HCT116 (cell line): ENCODE measurements at regions not wholly inside any gene's neighbourhood (a gene's known extent, or its start where the extent isn't known, plus 50 kb on each side); places are given as distances from the start of the nearest gene placed in this dataset.

Experiments used
- EZH2phosphoT487 ChIP-seq: fragments of 200-600 bp; IDR thresholded peaks from 2 replicates; pipeline ENCODE4 v1.6.1; 2018; ENCODE audit warnings: antibody characterized with exemption, borderline replicate concordance
- TF ChIP-seq, protein P1 (sequence below), 3 experiments: fragments of 200-600 bp in 1 of 3; sonication (generic) in 1 of 3; IDR thresholded peaks in 2 of 3; conservative IDR thresholded peaks in 1 of 3; 2 replicates each; pipeline ENCODE4 v1.5.1; 2012 to 2017; ENCODE audit warnings: low read depth in 2 of 3, low read length in 2 of 3, antibody characterized with exemption in 1 of 3, borderline replicate concordance in 1 of 3, control low read depth in 1 of 3, mild to moderate bottlenecking in 1 of 3, mixed read lengths in 1 of 3, mixed run types in 1 of 3, moderate library complexity in 1 of 3; ENCODE audit not compliant: insufficient read depth in 1 of 3
- TF ChIP-seq, protein P2 (sequence below): IDR thresholded peaks from 2 replicates; pipeline ENCODE4 v1.6.1; 2012
- TF ChIP-seq, protein P3 (sequence below): IDR thresholded peaks from 2 replicates; pipeline ENCODE4 v1.6.1; 2012; ENCODE audit warnings: low read depth

DNA sequence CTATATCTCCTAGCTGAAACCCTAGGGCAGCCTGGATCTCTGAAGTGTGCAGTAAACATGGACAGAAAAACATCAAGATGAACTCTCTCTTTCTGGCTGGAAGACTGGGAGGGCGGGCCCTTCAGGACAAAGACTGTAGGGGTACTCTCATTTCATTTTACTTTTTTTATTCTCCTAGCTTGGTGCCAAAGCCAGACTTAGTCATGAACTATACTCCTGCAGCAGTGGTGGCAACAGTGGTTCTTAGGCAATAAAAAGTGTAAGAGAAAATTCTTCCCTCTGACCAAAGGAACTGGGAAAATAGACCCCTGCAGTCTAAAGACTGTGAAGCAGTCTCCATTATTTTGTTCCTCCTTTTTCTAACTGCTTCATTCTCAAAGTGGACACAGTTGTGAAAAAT, 213.8 kb upstream of the JUN start:
- TF ChIP-seq EZH2phosphoT487 = no peak
- TF ChIP-seq, protein P1, sequence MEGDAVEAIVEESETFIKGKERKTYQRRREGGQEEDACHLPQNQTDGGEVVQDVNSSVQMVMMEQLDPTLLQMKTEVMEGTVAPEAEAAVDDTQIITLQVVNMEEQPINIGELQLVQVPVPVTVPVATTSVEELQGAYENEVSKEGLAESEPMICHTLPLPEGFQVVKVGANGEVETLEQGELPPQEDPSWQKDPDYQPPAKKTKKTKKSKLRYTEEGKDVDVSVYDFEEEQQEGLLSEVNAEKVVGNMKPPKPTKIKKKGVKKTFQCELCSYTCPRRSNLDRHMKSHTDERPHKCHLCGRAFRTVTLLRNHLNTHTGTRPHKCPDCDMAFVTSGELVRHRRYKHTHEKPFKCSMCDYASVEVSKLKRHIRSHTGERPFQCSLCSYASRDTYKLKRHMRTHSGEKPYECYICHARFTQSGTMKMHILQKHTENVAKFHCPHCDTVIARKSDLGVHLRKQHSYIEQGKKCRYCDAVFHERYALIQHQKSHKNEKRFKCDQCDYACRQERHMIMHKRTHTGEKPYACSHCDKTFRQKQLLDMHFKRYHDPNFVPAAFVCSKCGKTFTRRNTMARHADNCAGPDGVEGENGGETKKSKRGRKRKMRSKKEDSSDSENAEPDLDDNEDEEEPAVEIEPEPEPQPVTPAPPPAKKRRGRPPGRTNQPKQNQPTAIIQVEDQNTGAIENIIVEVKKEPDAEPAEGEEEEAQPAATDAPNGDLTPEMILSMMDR (IDR thresholded peaks at IDR 0.05 in 2 of 3, conservative IDR thresholded peaks at IDR 0.05 in 1 of 3; ENCODE audit: borderline replicate concordance in 1 of 3, insufficient read depth in 1 of 3, low read depth in 2 of 3, low read length in 2 of 3) = no peak
- TF ChIP-seq, protein P2, sequence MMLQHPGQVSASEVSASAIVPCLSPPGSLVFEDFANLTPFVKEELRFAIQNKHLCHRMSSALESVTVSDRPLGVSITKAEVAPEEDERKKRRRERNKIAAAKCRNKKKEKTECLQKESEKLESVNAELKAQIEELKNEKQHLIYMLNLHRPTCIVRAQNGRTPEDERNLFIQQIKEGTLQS = no peak
- TF ChIP-seq, protein P3, sequence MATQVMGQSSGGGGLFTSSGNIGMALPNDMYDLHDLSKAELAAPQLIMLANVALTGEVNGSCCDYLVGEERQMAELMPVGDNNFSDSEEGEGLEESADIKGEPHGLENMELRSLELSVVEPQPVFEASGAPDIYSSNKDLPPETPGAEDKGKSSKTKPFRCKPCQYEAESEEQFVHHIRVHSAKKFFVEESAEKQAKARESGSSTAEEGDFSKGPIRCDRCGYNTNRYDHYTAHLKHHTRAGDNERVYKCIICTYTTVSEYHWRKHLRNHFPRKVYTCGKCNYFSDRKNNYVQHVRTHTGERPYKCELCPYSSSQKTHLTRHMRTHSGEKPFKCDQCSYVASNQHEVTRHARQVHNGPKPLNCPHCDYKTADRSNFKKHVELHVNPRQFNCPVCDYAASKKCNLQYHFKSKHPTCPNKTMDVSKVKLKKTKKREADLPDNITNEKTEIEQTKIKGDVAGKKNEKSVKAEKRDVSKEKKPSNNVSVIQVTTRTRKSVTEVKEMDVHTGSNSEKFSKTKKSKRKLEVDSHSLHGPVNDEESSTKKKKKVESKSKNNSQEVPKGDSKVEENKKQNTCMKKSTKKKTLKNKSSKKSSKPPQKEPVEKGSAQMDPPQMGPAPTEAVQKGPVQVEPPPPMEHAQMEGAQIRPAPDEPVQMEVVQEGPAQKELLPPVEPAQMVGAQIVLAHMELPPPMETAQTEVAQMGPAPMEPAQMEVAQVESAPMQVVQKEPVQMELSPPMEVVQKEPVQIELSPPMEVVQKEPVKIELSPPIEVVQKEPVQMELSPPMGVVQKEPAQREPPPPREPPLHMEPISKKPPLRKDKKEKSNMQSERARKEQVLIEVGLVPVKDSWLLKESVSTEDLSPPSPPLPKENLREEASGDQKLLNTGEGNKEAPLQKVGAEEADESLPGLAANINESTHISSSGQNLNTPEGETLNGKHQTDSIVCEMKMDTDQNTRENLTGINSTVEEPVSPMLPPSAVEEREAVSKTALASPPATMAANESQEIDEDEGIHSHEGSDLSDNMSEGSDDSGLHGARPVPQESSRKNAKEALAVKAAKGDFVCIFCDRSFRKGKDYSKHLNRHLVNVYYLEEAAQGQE = no peak
